ENCODE measurements at regions not wholly inside any gene's neighbourhood (a gene's known extent, or its start where the extent isn't known, plus 50 kb on each side); places are given as distances from the start of the nearest gene placed in this dataset.

DNA sequence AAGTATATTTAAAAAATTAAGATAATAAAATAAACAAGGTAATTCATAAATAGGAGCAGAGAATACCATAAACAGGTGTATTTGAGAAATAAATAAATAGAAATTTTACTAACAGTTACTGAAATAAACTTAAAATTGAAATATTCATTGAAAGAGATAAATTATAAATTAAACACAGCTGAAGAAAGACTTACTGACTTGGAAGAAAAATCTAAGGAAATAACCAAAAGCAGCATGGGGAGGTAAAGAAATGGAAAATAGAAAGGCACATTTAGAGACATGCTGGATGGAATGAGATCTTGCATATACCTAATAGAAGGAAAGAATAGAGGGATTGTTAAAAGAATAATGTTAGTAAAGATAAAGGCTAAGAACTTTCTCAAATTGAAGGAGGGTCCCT, 96.3 kb downstream of the SOX11 start:
- Histone ChIP-seq H3K27me3 (ENCODE audit: control insufficient read depth in 1 of 2, insufficient read depth in 2 of 2, low read length in 2 of 2) (no peaks in the 10 kb centered on the region), H3K27ac (ENCODE audit: low read depth, low read length) (no peak overlapping the region), H3K36me3 (ENCODE audit: control insufficient read depth in 1 of 2, insufficient read depth in 2 of 2, low read length in 2 of 2) (no peaks in the 10 kb centered on the region), H3K9me3 (ENCODE audit: control insufficient read depth in 1 of 2, low read length in 2 of 2) (peaks cover 2 to 14% of the 10 kb centered on the region in 2 donors), H3K4me1 (ENCODE audit: control insufficient read depth in 1 of 2, insufficient read depth in 2 of 2, low read length in 2 of 2) (no peaks in the 10 kb centered on the region), H3K4me3 (ENCODE audit: low read depth in 1 of 2, low read length in 2 of 2) (no peak overlapping the region), H3K9ac (ENCODE audit: low read depth in 1 of 2, low read length in 2 of 2) (no peak overlapping the region)

- no peak overlapping the region for H3K9ac ChIP-seq (ENCODE audit: low read depth in 1 of 2, low read length in 2 of 2)
- no peak overlapping the region for H3K27ac ChIP-seq (ENCODE audit: low read depth, low read length)
- no peak overlapping the region for H3K4me3 ChIP-seq (ENCODE audit: low read depth in 1 of 2, low read length in 2 of 2)
- no peaks in the 10 kb centered on the region for H3K27me3 ChIP-seq (ENCODE audit: control insufficient read depth in 1 of 2, insufficient read depth in 2 of 2, low read length in 2 of 2)
- peaks cover 2 to 9% of the 10 kb centered on the region in 2 donors for H3K9me3 ChIP-seq (ENCODE audit: control insufficient read depth in 1 of 2, low read length in 2 of 2)
- no peaks in the 10 kb centered on the region for H3K4me1 ChIP-seq (ENCODE audit: control insufficient read depth in 1 of 2, insufficient read depth in 2 of 2, low read length in 2 of 2)
- H3K36me3 ChIP-seq (ENCODE audit: control insufficient read depth in 1 of 2, insufficient read depth in 2 of 2, low read length in 2 of 2) = no peaks in the 10 kb centered on the region
Observed at GRCh38 chr2:5791371-5791770, 99.2 kb downstream of the SOX11 start.

GRCh38 chr2:5794012-5794411, 101.8 kb downstream of the SOX11 start:
- H3K4me1 ChIP-seq (ENCODE audit: control insufficient read depth in 1 of 2, insufficient read depth in 2 of 2, low read length in 2 of 2) = no peaks in the 10 kb centered on the region
- no peaks in the 10 kb centered on the region for H3K36me3 ChIP-seq (ENCODE audit: control insufficient read depth in 1 of 2, insufficient read depth in 2 of 2, low read length in 2 of 2)
- H3K27me3 ChIP-seq (ENCODE audit: control insufficient read depth in 1 of 2, insufficient read depth in 2 of 2, low read length in 2 of 2) = no peaks in the 10 kb centered on the region
- no peak overlapping the region for H3K9ac ChIP-seq (ENCODE audit: low read depth in 1 of 2, low read length in 2 of 2)
- H3K4me3 ChIP-seq (ENCODE audit: low read depth in 1 of 2, low read length in 2 of 2) = no peak overlapping the region
- no peak overlapping the region for H3K27ac ChIP-seq (ENCODE audit: low read depth, low read length)
- peaks cover 0 to 9% of the 10 kb centered on the region in 2 donors for H3K9me3 ChIP-seq (ENCODE audit: control insufficient read depth in 1 of 2, low read length in 2 of 2)

DNA sequence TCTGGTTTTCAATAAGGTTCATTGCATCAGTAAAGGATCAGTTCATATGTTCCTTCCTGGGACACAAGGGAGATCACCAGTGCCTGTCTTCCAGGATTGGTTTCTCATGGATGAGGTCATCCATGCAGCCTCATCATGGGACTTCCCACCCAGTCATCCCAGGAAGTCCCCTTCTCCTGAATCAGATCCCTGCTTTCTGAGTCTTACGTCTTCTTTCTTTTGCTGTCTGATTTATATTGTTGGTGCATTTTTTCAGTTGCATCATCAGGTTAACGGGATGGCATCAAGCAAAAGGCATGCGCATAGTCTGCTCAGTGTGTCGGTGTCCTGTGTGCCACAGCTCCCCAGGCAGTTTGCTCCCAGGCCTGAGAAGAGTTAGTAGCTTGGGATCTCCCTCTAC, 105.9 kb downstream of the SOX11 start:
- Histone ChIP-seq H3K4me1 (ENCODE audit: control insufficient read depth in 1 of 2, insufficient read depth in 2 of 2, low read length in 2 of 2) (no peaks in the 10 kb centered on the region), H3K36me3 (ENCODE audit: control insufficient read depth in 1 of 2, insufficient read depth in 2 of 2, low read length in 2 of 2) (no peaks in the 10 kb centered on the region), H3K4me3 (ENCODE audit: low read depth in 1 of 2, low read length in 2 of 2) (no peak overlapping the region), H3K9me3 (ENCODE audit: control insufficient read depth in 1 of 2, low read length in 2 of 2) (no peaks in the 10 kb centered on the region), H3K27me3 (ENCODE audit: control insufficient read depth in 1 of 2, insufficient read depth in 2 of 2, low read length in 2 of 2) (no peaks in the 10 kb centered on the region), H3K27ac (ENCODE audit: low read depth, low read length) (no peak overlapping the region), H3K9ac (ENCODE audit: low read depth in 1 of 2, low read length in 2 of 2) (no peak overlapping the region)

- Histone ChIP-seq H3K27ac (ENCODE audit: low read depth, low read length) (no peak overlapping the region), H3K27me3 (ENCODE audit: control insufficient read depth in 1 of 2, insufficient read depth in 2 of 2, low read length in 2 of 2) (no peaks in the 10 kb centered on the region), H3K9ac (ENCODE audit: low read depth in 1 of 2, low read length in 2 of 2) (no peak overlapping the region), H3K36me3 (ENCODE audit: control insufficient read depth in 1 of 2, insufficient read depth in 2 of 2, low read length in 2 of 2) (no peaks in the 10 kb centered on the region), H3K9me3 (ENCODE audit: control insufficient read depth in 1 of 2, low read length in 2 of 2) (no peaks in the 10 kb centered on the region), H3K4me3 (ENCODE audit: low read depth in 1 of 2, low read length in 2 of 2) (no peak overlapping the region), H3K4me1 (ENCODE audit: control insufficient read depth in 1 of 2, insufficient read depth in 2 of 2, low read length in 2 of 2) (no peaks in the 10 kb centered on the region)
Observed at GRCh38 chr2:5799348-5799747, 107.2 kb downstream of the SOX11 start.

GRCh38 chr2:5803547-5803946, 111.4 kb downstream of the SOX11 start:
- H3K4me3 ChIP-seq (ENCODE audit: low read depth in 1 of 2, low read length in 2 of 2) = no peak overlapping the region
- no peaks in the 10 kb centered on the region for H3K4me1 ChIP-seq (ENCODE audit: control insufficient read depth in 1 of 2, insufficient read depth in 2 of 2, low read length in 2 of 2)
- H3K36me3 ChIP-seq (ENCODE audit: control insufficient read depth in 1 of 2, insufficient read depth in 2 of 2, low read length in 2 of 2) = no peaks in the 10 kb centered on the region
- H3K27me3 ChIP-seq (ENCODE audit: control insufficient read depth in 1 of 2, insufficient read depth in 2 of 2, low read length in 2 of 2) = no peaks in the 10 kb centered on the region
- H3K27ac ChIP-seq (ENCODE audit: low read depth, low read length) = no peak overlapping the region
- peaks cover 0 to 3% of the 10 kb centered on the region in 2 donors for H3K9me3 ChIP-seq (ENCODE audit: control insufficient read depth in 1 of 2, low read length in 2 of 2)
- H3K9ac ChIP-seq (ENCODE audit: low read depth in 1 of 2, low read length in 2 of 2) = no peak overlapping the region

- Histone ChIP-seq H3K27ac (ENCODE audit: low read depth, low read length) (no peak overlapping the region), H3K36me3 (ENCODE audit: control insufficient read depth in 1 of 2, insufficient read depth in 2 of 2, low read length in 2 of 2) (no peaks in the 10 kb centered on the region), H3K4me1 (ENCODE audit: control insufficient read depth in 1 of 2, insufficient read depth in 2 of 2, low read length in 2 of 2) (no peaks in the 10 kb centered on the region), H3K9me3 (ENCODE audit: control insufficient read depth in 1 of 2, low read length in 2 of 2) (no peaks in the 10 kb centered on the region), H3K4me3 (ENCODE audit: low read depth in 1 of 2, low read length in 2 of 2) (no peak overlapping the region), H3K9ac (ENCODE audit: low read depth in 1 of 2, low read length in 2 of 2) (no peak overlapping the region), H3K27me3 (ENCODE audit: control insufficient read depth in 1 of 2, insufficient read depth in 2 of 2, low read length in 2 of 2) (no peaks in the 10 kb centered on the region)
Observed at GRCh38 chr2:5818961-5819600, 126.9 kb downstream of the SOX11 start.

DNA sequence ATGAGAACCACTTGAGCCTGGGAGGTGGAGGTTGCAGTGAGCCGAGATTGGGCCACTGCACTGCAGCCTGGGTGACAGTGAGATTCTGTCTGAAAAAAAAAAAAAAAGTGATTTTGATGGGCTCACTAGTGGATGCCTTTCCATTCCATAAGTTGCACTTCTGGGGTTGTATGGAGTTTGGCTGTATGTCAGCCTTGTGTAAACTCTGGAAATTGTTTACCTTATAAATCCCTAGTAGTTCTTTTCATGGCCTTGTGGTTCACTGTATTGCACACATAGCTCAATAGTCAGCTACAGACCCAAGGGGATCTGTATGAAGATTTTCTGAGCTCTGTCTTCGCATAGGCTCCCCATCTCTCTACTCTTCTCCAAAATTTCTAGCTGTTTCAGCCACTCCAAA, 131.9 kb downstream of the SOX11 start:
- Histone ChIP-seq H3K4me3 (ENCODE audit: low read depth in 1 of 2, low read length in 2 of 2) (no peak overlapping the region), H3K27ac (ENCODE audit: low read depth, low read length) (no peak overlapping the region)

GRCh38 chr2:5825686-5826085, 133.5 kb downstream of the SOX11 start:
- Histone ChIP-seq H3K9me3 (ENCODE audit: control insufficient read depth in 1 of 2, low read length in 2 of 2) (no peaks in the 10 kb centered on the region), H3K27ac (ENCODE audit: low read depth, low read length) (no peak overlapping the region), H3K4me3 (ENCODE audit: low read depth in 1 of 2, low read length in 2 of 2) (no peak overlapping the region), H3K27me3 (ENCODE audit: control insufficient read depth in 1 of 2, insufficient read depth in 2 of 2, low read length in 2 of 2) (no peaks in the 10 kb centered on the region), H3K36me3 (ENCODE audit: control insufficient read depth in 1 of 2, insufficient read depth in 2 of 2, low read length in 2 of 2) (no peaks in the 10 kb centered on the region), H3K9ac (ENCODE audit: low read depth in 1 of 2, low read length in 2 of 2) (no peak overlapping the region), H3K4me1 (ENCODE audit: control insufficient read depth in 1 of 2, insufficient read depth in 2 of 2, low read length in 2 of 2) (no peaks in the 10 kb centered on the region)

More for the DNA sequence above, 131.9 kb downstream of the SOX11 start:
- Histone ChIP-seq H3K4me1 (ENCODE audit: control insufficient read depth in 1 of 2, insufficient read depth in 2 of 2, low read length in 2 of 2) (no peaks in the 10 kb centered on the region), H3K9ac (ENCODE audit: low read depth in 1 of 2, low read length in 2 of 2) (no peak overlapping the region), H3K27me3 (ENCODE audit: control insufficient read depth in 1 of 2, insufficient read depth in 2 of 2, low read length in 2 of 2) (no peaks in the 10 kb centered on the region), H3K36me3 (ENCODE audit: control insufficient read depth in 1 of 2, insufficient read depth in 2 of 2, low read length in 2 of 2) (no peaks in the 10 kb centered on the region), H3K9me3 (ENCODE audit: control insufficient read depth in 1 of 2, low read length in 2 of 2) (no peaks in the 10 kb centered on the region)

DNA sequence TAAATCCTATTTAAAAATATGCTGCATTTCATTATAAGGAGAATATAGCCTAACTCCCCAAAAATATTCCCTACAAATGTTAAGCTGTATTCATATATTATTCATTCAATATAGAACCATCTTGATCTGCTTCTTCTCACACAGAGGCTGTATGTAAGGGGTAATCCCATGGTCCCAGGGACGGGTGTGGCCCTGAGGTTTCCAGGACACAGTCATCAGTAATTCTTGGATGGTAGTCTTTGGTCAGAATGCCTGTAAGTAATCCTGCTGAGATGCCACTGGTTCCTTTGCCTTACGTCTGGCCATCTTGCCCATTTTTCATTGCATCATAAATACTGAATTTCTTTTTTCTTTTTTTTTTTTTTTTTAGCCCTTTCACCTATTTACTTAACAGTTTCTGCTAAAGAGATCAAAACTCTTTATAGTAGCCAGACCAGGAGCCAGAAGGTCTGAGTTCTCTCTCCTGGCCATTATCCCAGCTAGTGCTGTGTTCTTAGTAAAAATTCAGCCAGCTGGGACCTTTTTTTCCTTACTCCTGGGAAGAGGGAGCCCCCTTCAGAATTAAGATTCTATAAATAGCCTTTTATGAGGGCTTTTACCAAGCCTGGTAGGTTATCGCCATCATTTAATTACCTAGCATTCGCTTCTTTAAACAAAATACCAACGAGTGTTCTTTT, 134.9 kb downstream of the SOX11 start:
- Histone ChIP-seq H3K9ac (ENCODE audit: low read depth in 1 of 2, low read length in 2 of 2) (no peak overlapping the region), H3K27me3 (ENCODE audit: control insufficient read depth in 1 of 2, insufficient read depth in 2 of 2, low read length in 2 of 2) (no peaks in the 10 kb centered on the region), H3K27ac (ENCODE audit: low read depth, low read length) (no peak overlapping the region), H3K36me3 (ENCODE audit: control insufficient read depth in 1 of 2, insufficient read depth in 2 of 2, low read length in 2 of 2) (no peaks in the 10 kb centered on the region), H3K4me1 (ENCODE audit: control insufficient read depth in 1 of 2, insufficient read depth in 2 of 2, low read length in 2 of 2) (no peaks in the 10 kb centered on the region), H3K4me3 (ENCODE audit: low read depth in 1 of 2, low read length in 2 of 2) (no peak overlapping the region), H3K9me3 (ENCODE audit: control insufficient read depth in 1 of 2, low read length in 2 of 2) (no peaks in the 10 kb centered on the region)

Data from duodenal mucosa (tissue), 2 donors.